GM18870 (cell line): ENCODE measurements at regions not wholly inside any gene's neighbourhood (a gene's known extent, or its start where the extent isn't known, plus 50 kb on each side); places are given as distances from the start of the nearest gene placed in this dataset.

ENCODE experiments used
- ATAC-seq: cut with Tn5 transposase; IDR thresholded peaks from one replicate; pipeline ENCODE4 v1.9.1; 2021; ENCODE audit warnings: moderate library complexity; ENCODE audit not compliant: unreplicated experiment

DNA sequence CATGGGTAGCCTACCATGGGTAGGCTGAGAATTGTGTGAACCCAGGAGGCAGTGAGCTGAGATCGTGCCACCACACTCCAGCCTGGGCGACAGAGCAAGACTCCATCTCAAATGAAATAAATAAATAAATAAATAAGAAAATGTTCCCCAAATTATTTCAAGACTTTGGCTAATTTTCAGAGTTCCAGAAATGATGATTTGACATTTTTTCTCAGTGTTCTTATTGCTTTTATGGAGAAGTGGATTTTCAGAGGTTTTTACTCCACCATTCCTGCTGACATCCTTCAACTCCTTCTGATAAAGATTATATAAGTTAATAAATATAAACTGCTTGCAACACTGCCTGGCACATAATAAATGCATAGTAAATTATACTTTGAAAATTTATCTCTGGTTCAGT, 80.4 kb upstream of the PRKCQ start:
- no peak for ATAC-seq

DNA sequence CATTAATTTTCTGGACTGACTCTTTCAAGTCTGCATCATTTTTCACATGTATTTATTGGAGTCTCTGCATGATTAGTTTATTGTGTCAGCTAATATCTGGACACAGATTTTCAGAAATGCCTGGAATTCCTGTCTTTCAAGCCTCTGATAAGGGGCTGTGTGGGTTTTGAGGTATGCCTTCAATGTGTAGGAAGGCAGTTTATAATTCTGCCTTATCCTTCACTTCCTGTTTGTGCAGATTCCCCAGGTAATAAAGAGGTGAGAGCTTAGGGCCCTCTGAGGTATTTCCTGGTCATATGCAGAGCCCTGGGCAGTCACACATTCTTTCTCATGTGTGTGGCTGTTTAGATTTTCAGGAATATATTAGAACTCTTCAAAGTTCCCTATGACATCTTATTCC, 79.4 kb upstream of the PRKCQ start:
- ATAC-seq, result no peak

DNA sequence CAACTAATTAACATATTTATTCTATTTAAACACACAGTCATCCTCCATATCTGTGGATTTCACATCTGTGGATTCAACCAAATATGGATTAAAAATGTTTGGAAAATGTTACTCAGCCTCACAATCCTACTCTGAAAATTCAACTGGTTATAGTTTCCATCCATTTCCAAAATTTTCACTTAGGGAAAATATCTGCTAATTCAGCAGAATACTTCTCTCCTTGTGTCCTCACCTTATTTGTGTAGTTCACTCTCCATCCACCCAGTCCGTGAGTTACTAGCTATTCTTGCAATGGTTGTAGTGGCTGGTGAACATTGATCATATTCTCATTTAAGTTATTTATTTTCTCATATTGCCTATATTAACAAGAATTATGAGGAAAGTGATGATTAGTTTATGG, 77.6 kb upstream of the PRKCQ start:
- no peak for ATAC-seq

DNA sequence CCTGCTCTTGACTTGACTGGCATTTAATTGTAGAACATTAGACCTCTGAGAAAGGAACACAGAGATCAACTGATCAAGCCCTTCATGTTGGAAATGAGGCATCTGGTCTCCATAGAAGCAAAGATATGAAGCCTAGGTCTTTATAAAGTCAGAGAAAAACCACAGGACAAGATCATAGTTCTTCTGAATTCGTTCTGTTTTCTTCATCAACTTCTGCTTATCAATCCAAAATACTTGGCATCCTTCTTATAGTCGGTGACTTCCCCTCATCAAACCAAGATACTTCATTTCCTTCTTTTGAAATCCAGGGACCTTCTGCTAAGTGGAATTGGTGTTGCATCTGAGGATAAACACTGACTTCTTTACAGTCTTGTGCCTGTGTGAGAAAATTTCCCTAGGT, 77.1 kb upstream of the PRKCQ start:
- ATAC-seq, result no peak

DNA sequence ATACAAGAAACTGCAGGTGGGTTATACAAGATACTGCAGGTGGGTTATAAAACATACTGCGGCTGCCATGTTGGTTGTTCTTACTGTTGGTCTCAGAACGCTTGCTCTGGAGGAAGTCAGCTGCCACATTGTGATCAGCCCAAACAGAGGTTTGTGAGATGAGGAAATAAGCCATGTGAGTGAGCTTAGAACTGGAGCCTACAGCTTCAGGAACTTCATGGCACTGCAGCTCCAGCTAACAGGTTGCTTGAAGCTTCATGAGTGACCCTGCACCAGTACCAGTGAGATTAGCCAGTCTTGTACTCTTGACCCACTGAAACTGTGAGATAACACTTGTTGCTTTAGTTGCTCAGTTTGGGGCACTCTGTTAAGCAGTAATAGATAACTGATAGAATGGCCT, 74.5 kb upstream of the PRKCQ start:
- no peak for ATAC-seq

DNA sequence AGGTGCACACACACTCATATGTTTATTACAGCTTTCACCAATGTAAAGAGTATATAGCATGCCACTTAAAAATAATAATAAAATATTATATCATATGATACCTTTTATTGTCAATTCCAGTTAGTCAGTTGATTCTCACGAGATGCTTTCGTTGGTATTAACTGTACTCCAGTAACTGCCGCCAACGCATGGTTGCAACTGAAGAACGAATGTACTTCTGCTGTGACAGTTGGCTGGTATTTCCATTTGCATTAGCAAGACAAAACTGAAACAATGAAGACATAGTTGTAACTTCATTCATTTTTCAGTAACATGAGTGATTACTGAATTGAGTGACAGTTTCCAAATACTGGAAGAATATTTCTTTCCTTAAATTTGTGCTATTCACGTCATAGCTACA, 70.5 kb upstream of the PRKCQ start:
- no peak for ATAC-seq

DNA sequence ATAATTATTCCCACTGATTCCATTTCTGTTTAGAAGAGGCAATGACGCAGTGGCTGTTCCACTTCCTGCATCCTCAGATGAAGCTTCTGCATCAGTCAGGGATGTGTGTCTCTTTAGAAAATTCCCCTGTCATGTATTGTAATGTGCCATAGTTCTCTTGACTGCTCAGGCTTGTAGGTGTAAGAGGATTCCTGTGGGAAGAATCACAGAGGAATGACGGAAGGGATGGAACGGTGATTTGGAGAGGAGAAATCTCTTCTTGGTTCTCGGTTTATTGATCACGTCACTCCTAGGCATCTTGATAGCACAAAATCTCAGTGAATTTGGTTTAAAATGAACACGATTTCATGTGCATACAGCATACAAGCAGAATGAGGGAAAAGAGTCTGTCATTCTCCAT, 69.8 kb upstream of the PRKCQ start:
- no peak for ATAC-seq

DNA sequence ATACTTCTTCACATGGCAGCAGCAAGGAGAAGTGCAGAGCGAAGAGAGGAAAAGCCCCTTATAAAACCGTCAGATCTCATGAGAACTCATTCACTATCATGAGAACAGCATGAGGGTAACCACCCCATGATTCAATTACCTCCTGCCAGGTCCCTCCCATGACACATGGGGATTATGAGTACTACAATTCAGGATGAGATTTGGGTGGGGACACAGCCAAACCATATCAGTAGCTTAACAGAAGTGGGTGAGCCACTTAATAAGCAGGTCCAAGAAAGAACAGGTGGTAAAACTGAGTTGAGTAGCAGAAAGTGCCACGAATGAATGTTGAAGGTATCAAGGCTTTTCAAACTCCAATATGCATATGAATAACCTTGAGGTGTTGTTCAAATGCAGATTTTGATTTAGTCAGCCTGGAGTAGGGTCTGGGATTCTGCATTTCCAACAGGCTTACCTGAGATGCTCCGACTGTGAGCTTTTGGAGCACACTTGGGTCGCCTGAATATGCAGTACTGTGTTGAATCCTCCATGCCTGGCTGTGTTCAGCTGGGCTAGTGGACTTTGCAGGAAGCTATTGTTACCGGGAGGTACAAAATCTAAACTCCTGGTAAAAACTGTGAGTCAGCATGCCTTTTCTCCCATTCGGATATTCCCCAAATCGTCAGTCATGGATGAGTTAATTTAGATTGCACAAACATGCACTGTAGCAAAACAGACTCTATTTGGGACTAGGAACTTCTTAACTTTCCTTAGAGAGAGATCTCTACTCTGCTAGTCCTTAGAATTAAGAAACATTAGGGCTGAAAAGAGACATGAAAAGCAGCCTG, 69.0 kb upstream of the PRKCQ start:
- no peak for ATAC-seq

DNA sequence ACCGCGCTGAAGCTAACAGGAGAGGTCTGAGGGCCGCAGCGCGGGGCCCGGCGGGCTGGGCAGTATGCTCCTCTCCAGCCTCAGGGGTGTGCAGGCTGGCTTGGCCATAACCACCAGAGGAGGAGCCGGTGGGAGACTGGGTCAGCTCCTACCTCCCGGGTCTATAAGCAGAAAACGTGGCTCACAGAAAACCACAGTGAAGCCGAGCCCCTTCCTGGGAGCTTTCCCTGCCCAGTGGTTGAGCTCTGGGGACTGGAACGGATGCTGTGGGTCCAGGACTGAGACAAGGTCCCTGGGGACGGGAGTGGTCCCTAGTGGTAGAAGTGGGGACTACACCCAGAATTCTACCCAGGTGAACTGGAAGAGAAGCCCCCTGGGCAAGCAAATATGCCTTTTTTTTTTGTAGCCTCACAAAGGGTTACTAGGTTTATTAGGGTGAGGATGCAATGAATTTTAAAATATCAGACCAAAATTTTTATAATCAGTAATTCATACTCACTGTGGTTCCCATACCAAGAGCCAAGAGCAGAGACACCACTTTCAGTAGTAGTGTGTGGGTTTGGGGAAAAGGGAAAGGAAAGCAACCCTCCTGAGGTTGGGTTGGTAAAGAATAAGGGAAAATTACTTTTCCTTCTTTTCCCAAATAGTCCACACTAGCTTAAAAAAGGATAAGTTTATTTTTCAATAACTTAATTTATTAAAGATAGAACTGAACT, 67.9 kb upstream of the PRKCQ start:
- peak; percentile 69 for ATAC-seq

DNA sequence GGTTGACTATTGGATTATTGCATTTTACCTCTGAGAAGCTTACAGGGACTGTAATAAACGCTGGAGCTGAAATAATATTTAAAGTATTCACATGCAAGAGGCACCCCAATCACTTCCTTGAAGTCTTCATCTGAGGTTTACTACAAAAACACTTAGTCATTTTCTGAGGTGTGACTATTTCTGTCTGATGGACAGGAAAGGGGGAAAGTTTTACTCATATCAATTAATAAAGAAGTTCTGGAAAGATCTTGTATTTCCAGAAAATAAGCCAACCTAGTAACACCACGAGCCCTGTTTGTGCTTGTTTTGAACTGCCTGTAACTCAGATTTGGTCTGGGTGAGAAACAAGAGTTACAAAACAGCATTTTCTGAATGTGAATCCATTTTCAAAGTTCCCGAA, 63.9 kb upstream of the PRKCQ start:
- ATAC-seq, result no peak

DNA sequence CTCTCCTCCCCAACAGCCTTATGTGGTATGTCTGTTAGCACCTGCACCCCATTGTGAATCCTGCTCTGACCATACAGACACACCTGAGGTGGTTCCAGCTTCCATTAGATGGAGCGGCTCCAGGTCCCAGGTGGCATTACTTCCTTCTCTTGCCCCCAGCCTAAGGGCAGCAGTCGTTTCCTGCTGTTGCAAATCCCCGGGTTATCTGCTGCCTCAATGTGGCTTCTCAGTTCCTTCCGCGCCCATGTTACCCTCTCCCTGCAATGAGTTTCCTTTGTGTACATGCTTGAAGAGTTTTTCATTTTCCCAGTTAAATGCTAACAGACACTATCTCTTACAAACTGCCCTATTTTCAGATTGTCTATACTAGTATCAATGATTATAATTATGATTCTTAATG, 62.8 kb upstream of the PRKCQ start:
- ATAC-seq, result no peak

DNA sequence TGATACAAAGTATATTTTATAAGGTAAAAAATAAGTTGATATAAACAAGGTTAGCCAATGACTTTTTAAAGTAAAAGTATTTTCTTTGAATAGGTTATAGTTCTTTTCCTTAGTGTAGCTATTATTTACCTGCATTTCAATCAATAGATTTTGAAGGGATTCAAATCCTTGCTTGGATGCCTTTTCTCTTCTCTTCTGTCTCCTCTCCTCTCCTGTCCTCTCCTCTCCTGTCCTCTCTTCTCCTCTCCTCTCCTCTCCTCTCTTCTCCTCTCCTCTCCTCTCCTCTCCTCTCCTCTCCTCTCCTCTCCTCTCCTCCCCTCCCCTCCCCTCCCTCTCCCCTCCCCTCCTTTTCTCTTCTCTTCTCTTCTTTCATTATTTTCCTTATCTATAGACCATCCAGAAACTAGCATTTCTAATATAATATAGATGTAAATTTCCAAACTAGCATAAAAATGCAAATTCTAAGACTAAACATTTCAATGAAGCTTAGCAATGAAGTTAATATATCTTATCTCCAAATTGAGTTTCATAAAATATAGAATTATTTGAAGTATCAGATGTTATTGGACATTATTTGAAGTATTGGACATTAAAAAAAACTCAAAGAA, 60.5 kb upstream of the PRKCQ start:
- ATAC-seq, result no peak

DNA sequence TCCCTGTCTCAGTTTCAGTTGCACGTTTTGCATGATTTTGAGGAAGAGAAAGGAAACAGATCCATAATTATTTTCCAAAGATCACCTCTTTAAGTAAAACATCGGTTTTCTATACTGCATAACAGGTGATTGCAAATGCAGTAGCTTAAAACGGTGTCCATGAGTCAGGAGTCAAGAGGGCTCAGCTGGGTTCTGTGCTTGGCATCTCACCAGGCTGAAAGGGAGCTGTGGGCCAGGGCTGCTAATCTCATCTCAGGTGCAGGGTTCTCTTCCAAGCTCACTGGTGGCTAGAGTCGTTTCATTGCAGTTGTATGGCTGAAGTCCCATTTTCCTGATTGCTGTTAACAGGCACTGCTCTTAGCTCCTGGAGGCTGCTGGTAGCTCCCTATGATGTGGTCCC, 57.0 kb upstream of the PRKCQ start:
- ATAC-seq, result no peak

DNA sequence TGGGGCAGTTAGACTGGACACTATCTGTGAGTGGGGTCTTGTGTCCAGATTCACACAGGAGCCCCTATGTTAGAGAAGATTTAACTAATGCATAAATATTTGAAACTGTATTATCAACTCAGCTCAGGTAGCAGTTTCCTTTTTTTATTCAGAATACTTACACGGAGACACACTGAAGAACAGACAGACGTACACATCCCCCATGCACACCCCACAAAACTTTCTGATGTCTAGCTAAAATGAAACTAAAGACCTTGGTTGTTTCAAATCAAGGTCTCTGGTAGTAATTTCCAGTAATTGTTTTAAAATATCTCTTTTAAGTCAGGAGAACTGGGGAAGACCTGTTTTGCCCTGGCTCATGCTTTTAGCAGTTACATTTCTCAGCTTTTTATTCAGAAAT, 55.7 kb upstream of the PRKCQ start:
- ATAC-seq, result no peak
